GM12878 (cell line): ENCODE measurements at regions not wholly inside any gene's neighbourhood (a gene's known extent, or its start where the extent isn't known, plus 50 kb on each side); places are given as distances from the start of the nearest gene placed in this dataset.

ENCODE experiments used
- ATAC-seq: fragments of 200-7000 bp; cut with Tn5 transposase; 3 replicates; pipeline ENCODE4 v1.9.1; 2020; ENCODE audit warnings: mild to moderate bottlenecking, moderate library complexity
- BruUV-seq: library from RNA; stranded (reverse); fragments of 400-500 nt; replicated peaks from 2 replicates; lab custom pipeline; 2021; lab: Mats Ljungman, UMichigan
- CTCF ChIA-PET: fragments of 300-600 bp; sonication (Branson Sonifier 250); formaldehyde crosslinking; extraction: SDS; loops from one replicate; lab custom pipeline; 2021; ENCODE audit warnings: inconsistent platforms; lab: Yijun Ruan, JAX
- POLR2A ChIA-PET: fragments of 350-600 bp; formaldehyde crosslinking; extraction: SDS; loops from one replicate; lab custom pipeline; 2021; ENCODE audit warnings: inconsistent platforms; lab: Charles Lee
- RAD21 ChIA-PET: fragments of 300-600 bp; sonication (Branson Sonifier 250); formaldehyde crosslinking; loops from one replicate; lab custom pipeline; 2023; ENCODE audit warnings: antibody characterized with exemption; ENCODE audit not compliant: unreplicated experiment; lab: Charles Lee
- SMC1A ChIA-PET: fragments of 300-600 bp; sonication (Branson Sonifier 250); formaldehyde crosslinking; loops from one replicate; lab custom pipeline; 2023; ENCODE audit not compliant: unreplicated experiment, uncharacterized antibody; lab: Charles Lee
- DNase-seq: peaks from one replicate; pipeline ENCODE4 v3.0.0-alpha.2; 2011; ENCODE audit warnings: low read depth, low spot score
- FAIRE-seq: peaks from 3 replicates; lab custom pipeline; 2011; peaks lifted over from hg19 to GRCh38; lab: Jason Lieb, UNC
- H2AFZ ChIP-seq: 2 replicates; pipeline ENCODE4 v1.6.0; 2011; ENCODE audit warnings: low read depth, low read length, control low read depth; ENCODE audit not compliant: control insufficient read depth
- H3K27ac ChIP-seq: 2 replicates; pipeline ENCODE4 v1.5.1; 2011; ENCODE audit warnings: control low read depth; ENCODE audit not compliant: control insufficient read depth, insufficient read depth
- H3K27me3 ChIP-seq, 2 experiments: replicated peaks in 1 of 2; 2 replicates each; pipeline versions ENCODE4 v1.6.0 to v1.6.1; 2011; ENCODE audit warnings: low read length in 1 of 2; ENCODE audit not compliant: control insufficient read depth in 2 of 2, insufficient read depth in 2 of 2
- H3K36me3 ChIP-seq, 2 experiments: 2 replicates each; pipeline ENCODE4 v1.5.1; 2011; ENCODE audit warnings: low read length in 1 of 2; ENCODE audit not compliant: control insufficient read depth in 2 of 2, insufficient read depth in 2 of 2
- H3K4me1 ChIP-seq: 2 replicates; pipeline ENCODE4 v1.6.1; 2011; ENCODE audit warnings: mild to moderate bottlenecking, low read length, moderate library complexity, mixed read lengths; ENCODE audit not compliant: control insufficient read depth, insufficient read depth
- H3K4me2 ChIP-seq: 2 replicates; pipeline ENCODE4 v1.6.0; 2011; ENCODE audit warnings: control low read depth; ENCODE audit not compliant: control insufficient read depth, insufficient read depth
- H3K4me3 ChIP-seq: fragments of 200-600 bp; sonication (generic); 2 replicates; pipeline ENCODE4 v1.5.1; 2016
- H3K79me2 ChIP-seq: 2 replicates; pipeline ENCODE4 v1.6.0; 2011; ENCODE audit warnings: low read length; ENCODE audit not compliant: control insufficient read depth, insufficient read depth
- H3K9ac ChIP-seq: 2 replicates; pipeline ENCODE4 v1.8.0; 2011; ENCODE audit warnings: low read length, control low read depth, mixed read lengths; ENCODE audit not compliant: control insufficient read depth, insufficient read depth
- H3K9me3 ChIP-seq: replicated peaks from 3 replicates; pipeline ENCODE4 v1.5.1; 2011; ENCODE audit warnings: mild to moderate bottlenecking, low read length; ENCODE audit not compliant: control insufficient read depth, insufficient read depth
- H4K20me1 ChIP-seq: 2 replicates; pipeline ENCODE4 v1.6.0; 2011; ENCODE audit not compliant: control insufficient read depth, insufficient read depth
- ATF3 ChIP-seq: IDR thresholded peaks from 2 replicates; pipeline ENCODE4 v1.6.1; 2011; ENCODE audit warnings: low read depth, mild to moderate bottlenecking, low read length, moderate library complexity, borderline replicate concordance; ENCODE audit errors: extremely low read depth
- BCL11A ChIP-seq: IDR thresholded peaks from 2 replicates; pipeline ENCODE4 v1.6.1; 2011; ENCODE audit warnings: low read depth, low read length
- BRCA1 ChIP-seq: IDR thresholded peaks from 2 replicates; pipeline ENCODE4 v1.6.1; 2011; ENCODE audit warnings: low read depth, low read length, improper control_type of control experiment
- CBFB ChIP-seq: IDR thresholded peaks from 2 replicates; pipeline ENCODE4 v1.6.1; 2016; ENCODE audit warnings: antibody characterized with exemption, low read depth
- ELK1 ChIP-seq: IDR thresholded peaks from 2 replicates; pipeline ENCODE4 v1.6.1; 2012; ENCODE audit warnings: low read depth, low read length, improper control_type of control experiment
- EP300 ChIP-seq, 2 experiments: fragments of 150-350 bp in 1 of 2; IDR thresholded peaks; 2 replicates each; pipeline ENCODE4 v1.6.1; 2011 to 2012; ENCODE audit warnings: low read depth in 2 of 2, low read length in 2 of 2, borderline replicate concordance in 1 of 2, improper control_type of control experiment in 1 of 2, inconsistent platforms in 1 of 2; ENCODE audit not compliant: control insufficient read depth in 1 of 2
- ETV6 ChIP-seq, 2 experiments: fragments of 450-650 bp in 1 of 2; IDR thresholded peaks in 1 of 2; conservative IDR thresholded peaks in 1 of 2; 2 replicates each; pipeline ENCODE4 v1.6.1; 2014; ENCODE audit warnings: antibody characterized with exemption in 1 of 2, borderline replicate concordance in 1 of 2, low read depth in 1 of 2, mild to moderate bottlenecking in 1 of 2, moderate library complexity in 1 of 2
- FOXM1 ChIP-seq: IDR thresholded peaks from 2 replicates; pipeline ENCODE4 v1.6.1; 2012; ENCODE audit warnings: low read depth, mild to moderate bottlenecking, inconsistent platforms, low read length, moderate library complexity
- HCFC1 ChIP-seq: fragments of 150-350 bp; IDR thresholded peaks from 2 replicates; pipeline ENCODE4 v1.6.1; 2014; ENCODE audit warnings: low read length
- POLR2AphosphoS2 ChIP-seq: IDR thresholded peaks from 2 replicates; pipeline ENCODE4 v1.6.1; 2011; ENCODE audit warnings: low read depth, mild to moderate bottlenecking, low read length, improper control_type of control experiment, moderate library complexity
- PRDM15 ChIP-seq: fragments of 450-650 bp; formaldehyde crosslinking; IDR thresholded peaks from 2 replicates; pipeline ENCODE4 v1.4.0; 2020; ENCODE audit warnings: mild to moderate bottlenecking, moderate library complexity
- RCOR1 ChIP-seq: conservative IDR thresholded peaks from 2 replicates; pipeline ENCODE4 v1.6.1; 2012; ENCODE audit warnings: low read depth, low read length, improper control_type of control experiment
- RUNX3 ChIP-seq: IDR thresholded peaks from 2 replicates; pipeline ENCODE4 v1.6.1; 2012; ENCODE audit warnings: low read length, inconsistent platforms
- SREBF2 ChIP-seq: IDR thresholded peaks from 2 replicates; pipeline ENCODE4 v1.6.1; 2012; ENCODE audit warnings: mild to moderate bottlenecking, low read length
- TARDBP ChIP-seq: IDR thresholded peaks from 2 replicates; pipeline ENCODE4 v1.6.1; 2016; ENCODE audit warnings: borderline replicate concordance
- TCF3 ChIP-seq: IDR thresholded peaks from 2 replicates; pipeline ENCODE4 v1.6.1; 2012; ENCODE audit warnings: low read depth, mild to moderate bottlenecking, low read length, borderline replicate concordance; ENCODE audit not compliant: insufficient read depth
- YBX1 ChIP-seq: fragments of 450-650 bp; IDR thresholded peaks from 2 replicates; pipeline ENCODE4 v1.6.1; 2016; ENCODE audit warnings: antibody characterized with exemption
- YY1 ChIP-seq: IDR thresholded peaks from 2 replicates; pipeline ENCODE4 v1.6.1; 2011; ENCODE audit warnings: low read depth, mild to moderate bottlenecking, low read length
- ZSCAN29 ChIP-seq: fragments of 450-650 bp; IDR thresholded peaks from 2 replicates; pipeline ENCODE4 v1.6.1; 2017; ENCODE audit warnings: mild to moderate bottlenecking, moderate library complexity
- WGBS: methylation state at CpG from one replicate; pipeline ENCODE4 v1.1.6; 2016; ENCODE audit warnings: low lambda C conversion rate; ENCODE audit not compliant: insufficient replicate concordance, insufficient coverage; ENCODE audit errors: missing lambda C conversion rate; 5-methylcytosine and 5-hydroxymethylcytosine counted together
- in situ Hi-C: fragments of 300-500 bp; cut with MboI; formaldehyde crosslinking; loops from 9 replicates; pipeline ENCODE4 v1.14.3; 2018; ENCODE audit warnings: mixed read lengths
- intact Hi-C: fragments of 100-400 bp; cut with micrococcal nuclease; formaldehyde crosslinking; loops from one replicate; pipeline ENCODE4 v1.14.2; 2022; ENCODE audit not compliant: unreplicated experiment

- no peaks in the 10 kb centered on the region for H3K79me2 ChIP-seq
- TF ChIP-seq ETV6 (conservative IDR thresholded peaks at IDR 0.05 in 1 of 2, IDR thresholded peaks at IDR 0.05 in 1 of 2; ENCODE audit: borderline replicate concordance in 1 of 2, low read depth in 1 of 2) (no peak), RCOR1 (no peak), EP300 (IDR thresholded peaks at IDR 0.05; ENCODE audit: borderline replicate concordance in 1 of 2, control insufficient read depth in 1 of 2, low read depth in 2 of 2, low read length in 2 of 2) (no peak), POLR2AphosphoS2 (no peak), ATF3 (no peak), HCFC1 (no peak), TARDBP (no peak), RUNX3 (no peak), ZSCAN29 (no peak), BRCA1 (no peak), ELK1 (no peak), TCF3 (no peak), BCL11A (no peak), FOXM1 (no peak), SREBF2 (no peak), YY1 (no peak), PRDM15 (no peak), CBFB (no peak), YBX1 (no peak)
- RAD21 ChIA-PET = no interaction called here
- no peak overlapping the region for H3K4me3 ChIP-seq
- no peaks in the 10 kb centered on the region for H4K20me1 ChIP-seq
- intact Hi-C loops = no loop called here
- H2AFZ ChIP-seq = no peak overlapping the region
- SMC1A ChIA-PET = no interaction called here
- BruUV-seq = no TSS peak
- H3K27me3 ChIP-seq = no peaks in the 10 kb centered on the region; a peak in 1 of 4 replicates
- FAIRE-seq = no peak
- in situ Hi-C loops = no loop called here
- ATAC-seq = no peak
- POLR2A ChIA-PET = no interaction called here
- H3K4me1 ChIP-seq = peaks cover 3% of the 10 kb centered on the region
- 50% methylated on average over 9 of the region's 9 CpGs for WGBS
- DNase-seq = no peak
- no peaks in the 10 kb centered on the region; the same call in 2 of the 3 replicates for H3K9me3 ChIP-seq
- CTCF ChIA-PET = no interaction called here
- no peak overlapping the region for H3K4me2 ChIP-seq
- H3K27ac ChIP-seq = no peak overlapping the region
- no peak overlapping the region for H3K9ac ChIP-seq
- no peaks in the 10 kb centered on the region for H3K36me3 ChIP-seq
Measured at GRCh38 chr17:72458301-72458700, 337.5 kb downstream of the SOX9 start.
